ENCODE measurements at regions not wholly inside any gene's neighbourhood (a gene's known extent, or its start where the extent isn't known, plus 50 kb on each side); places are given as distances from the start of the nearest gene placed in this dataset.

- H3K36me3 ChIP-seq (ENCODE audit: insufficient read depth, low read length) = no peaks in the 10 kb centered on the region
- no peak overlapping the region for H3K4me2 ChIP-seq (ENCODE audit: low read length)
- H3K4me1 ChIP-seq (ENCODE audit: control insufficient read depth, insufficient read depth, low read length) = no peaks in the 10 kb centered on the region
- H3K9ac ChIP-seq (ENCODE audit: low read depth, low read length) = no peak overlapping the region
- no peak overlapping the region for H3K4me3 ChIP-seq (ENCODE audit: low read length)
- H3K27me3 ChIP-seq (ENCODE audit: control insufficient read depth, insufficient read depth, low read length) = peaks cover 3% of the 10 kb centered on the region
- no peaks in the 10 kb centered on the region for H3K9me3 ChIP-seq (replicated peaks; ENCODE audit: low read length)
These were observed 209.1 kb upstream of the ID2 start for GRCh38 chr2:8472545-8473323.

GRCh38 chr2:8475349-8476031 lies 206.4 kb upstream of the ID2 start:
- no peak overlapping the region for H3K4me3 ChIP-seq (ENCODE audit: low read length)
- H3K4me2 ChIP-seq (ENCODE audit: low read length) = no peak overlapping the region
- peaks cover 6% of the 10 kb centered on the region for H3K27me3 ChIP-seq (ENCODE audit: control insufficient read depth, insufficient read depth, low read length)
- no peaks in the 10 kb centered on the region for H3K4me1 ChIP-seq (ENCODE audit: control insufficient read depth, insufficient read depth, low read length)
- H3K9ac ChIP-seq (ENCODE audit: low read depth, low read length) = no peak overlapping the region
- H3K36me3 ChIP-seq (ENCODE audit: insufficient read depth, low read length) = no peaks in the 10 kb centered on the region
- H3K9me3 ChIP-seq (replicated peaks; ENCODE audit: low read length) = no peaks in the 10 kb centered on the region

GRCh38 chr2:8477552-8478470 lies 204.0 kb upstream of the ID2 start:
- H3K9me3 ChIP-seq (replicated peaks; ENCODE audit: low read length) = no peaks in the 10 kb centered on the region
- no peaks in the 10 kb centered on the region for H3K4me1 ChIP-seq (ENCODE audit: control insufficient read depth, insufficient read depth, low read length)
- no peak overlapping the region for H3K9ac ChIP-seq (ENCODE audit: low read depth, low read length)
- no peak overlapping the region for H3K4me2 ChIP-seq (ENCODE audit: low read length)
- peaks cover 6% of the 10 kb centered on the region for H3K27me3 ChIP-seq (ENCODE audit: control insufficient read depth, insufficient read depth, low read length)
- no peak overlapping the region for H3K4me3 ChIP-seq (ENCODE audit: low read length)
- H3K36me3 ChIP-seq (ENCODE audit: insufficient read depth, low read length) = no peaks in the 10 kb centered on the region

- Histone ChIP-seq H3K9ac (ENCODE audit: low read depth, low read length) (no peak overlapping the region), H3K27me3 (ENCODE audit: control insufficient read depth, insufficient read depth, low read length) (peaks cover 6% of the 10 kb centered on the region), H3K4me1 (ENCODE audit: control insufficient read depth, insufficient read depth, low read length) (no peaks in the 10 kb centered on the region), H3K4me3 (ENCODE audit: low read length) (no peak overlapping the region), H3K9me3 (replicated peaks; ENCODE audit: low read length) (no peaks in the 10 kb centered on the region), H3K4me2 (ENCODE audit: low read length) (no peak overlapping the region), H3K36me3 (ENCODE audit: insufficient read depth, low read length) (no peaks in the 10 kb centered on the region)
These were observed 203.4 kb upstream of the ID2 start for GRCh38 chr2:8478471-8478793.

GRCh38 chr2:8479298-8479697 lies 202.6 kb upstream of the ID2 start:
- Histone ChIP-seq H3K4me2 (ENCODE audit: low read length) (no peak overlapping the region), H3K9ac (ENCODE audit: low read depth, low read length) (no peak overlapping the region), H3K27me3 (ENCODE audit: control insufficient read depth, insufficient read depth, low read length) (peaks cover 6% of the 10 kb centered on the region), H3K4me1 (ENCODE audit: control insufficient read depth, insufficient read depth, low read length) (no peaks in the 10 kb centered on the region), H3K36me3 (ENCODE audit: insufficient read depth, low read length) (no peaks in the 10 kb centered on the region), H3K4me3 (ENCODE audit: low read length) (no peak overlapping the region), H3K9me3 (replicated peaks; ENCODE audit: low read length) (no peaks in the 10 kb centered on the region)

- Histone ChIP-seq H3K4me3 (ENCODE audit: low read length) (no peak overlapping the region), H3K9ac (ENCODE audit: low read depth, low read length) (no peak overlapping the region), H3K27me3 (ENCODE audit: control insufficient read depth, insufficient read depth, low read length) (peaks cover 2% of the 10 kb centered on the region), H3K9me3 (replicated peaks; ENCODE audit: low read length) (no peaks in the 10 kb centered on the region), H3K36me3 (ENCODE audit: insufficient read depth, low read length) (no peaks in the 10 kb centered on the region), H3K4me2 (ENCODE audit: low read length) (no peak overlapping the region), H3K4me1 (ENCODE audit: control insufficient read depth, insufficient read depth, low read length) (no peaks in the 10 kb centered on the region)
These were observed 200.9 kb upstream of the ID2 start for GRCh38 chr2:8480915-8481314.

GRCh38 chr2:8481463-8482009 lies 200.3 kb upstream of the ID2 start:
- Histone ChIP-seq H3K4me1 (ENCODE audit: control insufficient read depth, insufficient read depth, low read length) (no peaks in the 10 kb centered on the region), H3K9me3 (replicated peaks; ENCODE audit: low read length) (no peaks in the 10 kb centered on the region), H3K36me3 (ENCODE audit: insufficient read depth, low read length) (no peaks in the 10 kb centered on the region), H3K4me3 (ENCODE audit: low read length) (no peak overlapping the region), H3K27me3 (ENCODE audit: control insufficient read depth, insufficient read depth, low read length) (peaks cover 2% of the 10 kb centered on the region), H3K9ac (ENCODE audit: low read depth, low read length) (no peak overlapping the region), H3K4me2 (ENCODE audit: low read length) (no peak overlapping the region)

- no peaks in the 10 kb centered on the region for H3K4me1 ChIP-seq (ENCODE audit: control insufficient read depth, insufficient read depth, low read length)
- no peak overlapping the region for H3K4me3 ChIP-seq (ENCODE audit: low read length)
- no peaks in the 10 kb centered on the region for H3K9me3 ChIP-seq (replicated peaks; ENCODE audit: low read length)
- no peaks in the 10 kb centered on the region for H3K36me3 ChIP-seq (ENCODE audit: insufficient read depth, low read length)
- H3K9ac ChIP-seq (ENCODE audit: low read depth, low read length) = no peak overlapping the region
- no peak overlapping the region for H3K4me2 ChIP-seq (ENCODE audit: low read length)
- H3K27me3 ChIP-seq (ENCODE audit: control insufficient read depth, insufficient read depth, low read length) = peaks cover 2% of the 10 kb centered on the region
These were observed 199.4 kb upstream of the ID2 start for GRCh38 chr2:8482432-8482831.

GRCh38 chr2:8484502-8485283 lies 197.2 kb upstream of the ID2 start:
- no peaks in the 10 kb centered on the region for H3K4me1 ChIP-seq (ENCODE audit: control insufficient read depth, insufficient read depth, low read length)
- H3K4me3 ChIP-seq (ENCODE audit: low read length) = no peak overlapping the region
- no peak overlapping the region for H3K9ac ChIP-seq (ENCODE audit: low read depth, low read length)

GRCh38 chr2:8485736-8486135 lies 196.1 kb upstream of the ID2 start:
- H3K9me3 ChIP-seq (replicated peaks; ENCODE audit: low read length) = no peaks in the 10 kb centered on the region
- no peak overlapping the region for H3K9ac ChIP-seq (ENCODE audit: low read depth, low read length)
- H3K4me1 ChIP-seq (ENCODE audit: control insufficient read depth, insufficient read depth, low read length) = no peaks in the 10 kb centered on the region
- no peak overlapping the region for H3K4me2 ChIP-seq (ENCODE audit: low read length)
- no peaks in the 10 kb centered on the region for H3K27me3 ChIP-seq (ENCODE audit: control insufficient read depth, insufficient read depth, low read length)
- no peak overlapping the region for H3K4me3 ChIP-seq (ENCODE audit: low read length)
- no peaks in the 10 kb centered on the region for H3K36me3 ChIP-seq (ENCODE audit: insufficient read depth, low read length)

More at GRCh38 chr2:8484502-8485283, 197.2 kb upstream of the ID2 start:
- Histone ChIP-seq H3K27me3 (ENCODE audit: control insufficient read depth, insufficient read depth, low read length) (peaks cover 2% of the 10 kb centered on the region), H3K36me3 (ENCODE audit: insufficient read depth, low read length) (no peaks in the 10 kb centered on the region), H3K9me3 (replicated peaks; ENCODE audit: low read length) (no peaks in the 10 kb centered on the region), H3K4me2 (ENCODE audit: low read length) (no peak overlapping the region)

GRCh38 chr2:8486141-8486540 lies 195.7 kb upstream of the ID2 start:
- Histone ChIP-seq H3K4me1 (ENCODE audit: control insufficient read depth, insufficient read depth, low read length) (no peaks in the 10 kb centered on the region), H3K36me3 (ENCODE audit: insufficient read depth, low read length) (no peaks in the 10 kb centered on the region), H3K27me3 (ENCODE audit: control insufficient read depth, insufficient read depth, low read length) (no peaks in the 10 kb centered on the region), H3K9me3 (replicated peaks; ENCODE audit: low read length) (no peaks in the 10 kb centered on the region), H3K9ac (ENCODE audit: low read depth, low read length) (no peak overlapping the region), H3K4me3 (ENCODE audit: low read length) (no peak overlapping the region), H3K4me2 (ENCODE audit: low read length) (no peak overlapping the region)

All from skeletal muscle satellite cell (primary cell).